ENCODE measurements at regions not wholly inside any gene's neighbourhood (a gene's known extent, or its start where the extent isn't known, plus 50 kb on each side); places are given as distances from the start of the nearest gene placed in this dataset.

GRCh38 chr11:123378096-123378495 lies 52.0 kb upstream of the GRAMD1B start:
- no peak for DNase-seq (ENCODE audit: low read depth in 2 of 2)

DNA sequence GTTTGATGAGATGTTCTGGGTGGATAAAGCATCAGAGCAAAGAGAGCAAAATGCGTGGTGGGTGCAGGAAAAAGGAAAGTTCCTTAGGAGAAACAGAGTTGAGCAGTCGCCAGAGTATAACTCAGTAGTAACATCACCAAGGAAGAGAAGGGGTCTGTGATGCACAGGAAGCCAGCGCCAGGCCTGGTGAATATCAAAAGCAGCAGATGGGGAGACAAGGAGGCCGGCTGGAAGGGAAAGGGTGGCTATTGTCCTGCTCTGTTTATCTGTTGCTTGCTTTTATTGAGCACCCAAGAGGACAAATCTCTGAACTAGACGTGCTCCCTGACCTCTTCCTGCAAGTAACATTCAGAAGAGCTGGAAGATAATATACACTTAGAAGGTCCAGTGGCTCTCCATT lies 52.7 kb upstream of the GRAMD1B start:
- DNase-seq (ENCODE audit: low read depth in 2 of 2): no peak

GRCh38 chr11:123375832-123376231 lies 54.2 kb upstream of the GRAMD1B start:
- DNase-seq (ENCODE audit: low read depth in 2 of 2): no peak

DNA sequence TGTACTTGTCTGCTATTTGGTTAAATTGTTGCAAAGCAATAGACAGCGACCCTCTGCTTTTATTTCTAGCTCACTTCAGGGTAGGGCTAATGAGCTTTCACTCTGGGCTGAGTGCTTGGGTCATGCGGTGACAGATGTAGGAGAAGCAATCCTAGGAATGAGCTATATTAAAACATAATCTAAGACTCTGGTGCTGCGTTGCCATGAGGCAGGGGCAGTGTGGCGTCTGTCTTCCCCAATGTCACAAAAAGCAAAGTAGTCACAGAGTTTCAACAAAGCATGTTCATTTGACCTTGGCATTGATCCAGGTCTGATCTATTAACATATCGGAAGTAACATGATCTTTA lies 55.5 kb upstream of the GRAMD1B start:
- no peak for DNase-seq (ENCODE audit: low read depth in 2 of 2)

GRCh38 chr11:123373754-123374621 lies 56.1 kb upstream of the GRAMD1B start:
- no peak for DNase-seq (ENCODE audit: low read depth in 2 of 2)

DNA sequence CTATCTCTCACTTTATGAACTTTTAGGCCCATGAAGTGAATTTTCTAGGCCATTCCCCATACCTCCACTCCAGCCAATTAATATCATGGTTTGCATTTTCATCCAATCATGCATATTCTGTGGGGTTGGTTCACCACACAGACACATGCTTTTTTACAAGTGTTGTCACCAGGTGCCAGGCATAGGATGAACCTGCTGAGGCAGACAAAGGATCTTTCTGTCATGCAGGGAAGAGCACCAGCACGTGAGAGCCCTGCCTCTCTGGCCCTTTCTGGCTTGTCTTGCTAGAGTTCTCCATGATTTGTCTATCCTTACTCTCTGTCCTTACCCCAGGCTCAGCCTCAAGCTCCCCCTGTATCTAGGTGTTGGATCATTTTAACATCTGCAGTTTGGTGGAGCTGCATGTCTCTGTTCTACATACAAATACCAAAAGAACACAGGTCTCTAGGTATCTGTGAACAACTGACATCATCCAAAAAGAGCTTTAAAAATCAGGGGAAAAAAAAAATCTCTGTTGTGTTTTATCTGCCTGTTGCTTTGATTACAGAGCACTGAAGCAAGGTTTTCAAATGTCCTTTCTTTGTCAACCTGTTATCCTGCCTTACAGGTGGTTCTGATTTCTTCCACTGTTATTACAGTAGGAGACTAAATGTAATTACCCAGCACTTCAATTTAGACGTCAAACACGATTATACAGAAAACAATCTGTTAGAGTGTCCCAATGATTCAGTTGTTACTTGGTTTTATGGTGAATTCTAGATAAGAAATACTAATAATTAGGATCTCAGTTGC lies 58.4 kb upstream of the GRAMD1B start:
- DNase-seq (ENCODE audit: low read depth in 2 of 2): no peak

GRCh38 chr11:123366924-123367323 lies 63.1 kb upstream of the GRAMD1B start:
- DNase-seq (ENCODE audit: low read depth in 2 of 2): no peak

DNA sequence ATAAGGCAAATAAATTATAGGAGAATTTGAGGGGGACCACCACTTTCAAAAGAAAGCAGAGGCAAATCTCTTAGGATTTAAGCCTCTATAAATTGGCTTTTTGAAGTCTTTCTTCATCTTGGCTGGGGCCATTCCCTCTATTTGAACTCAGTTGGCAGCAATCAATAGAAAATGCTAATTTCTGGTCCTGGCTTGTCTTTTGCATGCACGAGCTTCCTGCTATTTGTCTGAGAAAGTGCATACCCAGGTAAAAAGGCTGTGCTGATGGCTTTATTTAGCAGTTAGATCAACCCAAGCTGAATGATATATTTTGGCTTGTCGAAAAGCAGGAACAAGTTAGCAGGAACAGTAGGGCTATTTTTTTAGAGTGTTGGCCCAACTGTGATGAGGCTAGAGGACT lies 64.1 kb upstream of the GRAMD1B start:
- no peak for DNase-seq (ENCODE audit: low read depth in 2 of 2)

GRCh38 chr11:123364080-123364479 lies 66.0 kb upstream of the GRAMD1B start:
- DNase-seq (ENCODE audit: low read depth in 2 of 2): no peak

GRCh38 chr11:123363556-123363955 lies 66.5 kb upstream of the GRAMD1B start:
- DNase-seq (ENCODE audit: low read depth in 2 of 2): no peak

DNA sequence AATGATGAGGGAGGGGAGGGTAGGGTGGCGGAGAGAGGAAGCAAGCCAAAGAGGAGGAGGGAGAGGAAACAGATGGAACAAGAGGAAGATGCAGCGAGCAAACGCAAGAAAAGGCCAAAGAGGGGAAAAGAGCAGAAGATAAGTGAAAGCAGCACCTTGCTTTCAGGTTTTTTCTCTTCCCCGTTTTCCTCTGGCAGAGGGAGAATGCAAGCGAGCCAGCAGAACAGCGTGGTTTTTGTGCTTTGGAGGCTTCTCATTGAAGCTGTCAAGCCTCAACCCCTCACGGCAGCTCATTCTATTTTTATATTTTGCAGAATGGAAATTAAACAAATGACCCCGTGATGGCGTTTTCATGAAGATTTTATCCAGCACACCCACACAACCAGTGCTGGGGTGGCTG lies 67.1 kb upstream of the GRAMD1B start:
- DNase-seq (ENCODE audit: low read depth in 2 of 2): no peak

GRCh38 chr11:123362186-123362585 lies 67.9 kb upstream of the GRAMD1B start:
- DNase-seq (ENCODE audit: low read depth in 2 of 2): no peak

DNA sequence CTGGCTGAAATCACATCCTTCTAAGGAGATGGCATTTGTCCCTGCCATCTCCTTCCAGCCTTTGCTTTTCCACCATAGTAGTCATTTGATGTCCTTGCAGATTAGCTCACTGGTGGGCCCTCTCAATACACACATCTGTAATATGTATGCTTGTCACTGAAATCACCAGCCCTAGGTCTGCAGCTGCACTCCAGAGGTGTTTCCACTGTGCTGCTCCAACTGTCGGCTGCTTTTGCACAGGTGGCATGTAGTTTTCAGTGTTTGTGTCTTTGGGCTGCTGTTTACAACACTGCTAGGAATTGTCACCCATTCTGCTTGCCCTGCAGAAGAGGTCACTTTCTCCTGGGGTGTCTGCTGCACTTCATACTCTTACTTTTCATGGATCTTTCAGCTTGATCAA lies 69.0 kb upstream of the GRAMD1B start:
- DNase-seq (ENCODE audit: low read depth in 2 of 2): no peak

DNA sequence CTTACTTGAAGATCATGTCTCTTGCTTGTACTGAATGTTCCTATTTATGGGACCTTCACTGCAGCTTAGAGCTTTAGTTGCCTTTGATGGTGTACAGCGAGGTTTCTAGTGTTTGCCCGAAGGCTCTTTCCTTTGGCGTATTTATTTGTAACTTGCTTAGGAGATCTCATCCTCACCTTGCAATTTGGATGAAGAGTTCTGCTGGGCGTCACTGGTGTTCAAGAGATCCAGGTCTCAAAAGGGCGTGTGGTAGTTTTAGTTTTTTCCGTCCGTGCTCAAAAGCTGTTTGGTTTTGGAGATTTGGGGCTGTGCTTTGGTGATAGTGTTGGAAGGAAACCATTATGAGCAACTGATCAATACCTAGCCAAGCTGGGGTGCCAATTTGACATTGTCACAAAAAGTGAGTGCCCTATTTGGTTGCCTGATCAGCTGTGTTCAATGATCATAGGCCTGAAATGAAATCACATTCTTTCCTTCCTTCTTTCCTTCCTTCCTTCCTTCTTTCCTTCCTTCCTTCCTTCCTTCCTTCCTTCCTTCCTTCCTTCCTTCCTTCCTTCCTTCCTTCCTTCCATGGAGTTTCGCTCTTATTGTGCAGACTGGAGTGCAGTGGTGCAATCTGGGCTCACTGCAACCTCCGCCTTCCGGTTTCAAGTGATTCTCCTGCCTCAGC lies 69.7 kb upstream of the GRAMD1B start:
- no peak for DNase-seq (ENCODE audit: low read depth in 2 of 2)

DNA sequence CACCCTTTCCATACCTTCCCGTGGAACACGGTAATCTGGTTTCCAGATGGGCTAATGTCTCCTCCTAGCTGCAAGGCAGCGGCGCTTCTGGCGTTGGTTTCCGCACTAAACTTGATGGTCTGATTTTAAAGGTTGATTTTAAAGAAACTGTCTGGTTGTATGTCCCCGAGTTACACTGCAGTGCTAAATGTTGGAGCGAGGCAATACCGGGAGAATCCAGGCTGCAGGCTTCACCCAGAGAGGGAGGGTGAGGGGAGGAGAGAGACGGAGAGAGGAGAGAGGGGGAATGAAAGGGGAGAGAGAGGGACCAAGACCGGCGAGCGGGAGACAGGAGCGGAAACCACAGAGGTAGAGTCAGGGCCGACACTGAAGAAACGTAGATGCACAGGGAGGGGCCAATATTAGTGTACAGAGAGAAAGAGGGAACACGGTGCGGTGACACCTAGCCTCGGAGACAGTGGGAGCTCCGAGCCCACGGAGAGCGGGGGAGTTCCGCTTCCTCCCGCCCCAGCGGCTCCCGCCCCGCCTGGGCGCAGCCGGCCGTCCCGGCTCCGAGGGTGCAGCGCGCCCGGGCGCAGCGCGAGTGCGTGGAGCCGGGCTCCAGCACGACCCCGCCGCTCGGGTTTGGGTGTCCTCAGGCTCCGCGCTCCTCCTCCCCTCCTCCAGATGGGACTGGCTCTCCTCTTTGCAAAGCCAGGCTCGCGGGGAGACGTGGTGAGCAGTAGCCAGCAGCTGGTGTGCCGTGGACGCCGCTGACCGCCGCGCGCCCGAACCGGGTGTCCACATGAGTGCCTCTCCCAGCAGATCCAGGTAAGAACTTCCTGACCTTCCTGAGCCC lies 71.9 kb upstream of the GRAMD1B start:
- peak in 1 of 2 donors; percentile 2 for DNase-seq (ENCODE audit: low read depth in 2 of 2)

DNA sequence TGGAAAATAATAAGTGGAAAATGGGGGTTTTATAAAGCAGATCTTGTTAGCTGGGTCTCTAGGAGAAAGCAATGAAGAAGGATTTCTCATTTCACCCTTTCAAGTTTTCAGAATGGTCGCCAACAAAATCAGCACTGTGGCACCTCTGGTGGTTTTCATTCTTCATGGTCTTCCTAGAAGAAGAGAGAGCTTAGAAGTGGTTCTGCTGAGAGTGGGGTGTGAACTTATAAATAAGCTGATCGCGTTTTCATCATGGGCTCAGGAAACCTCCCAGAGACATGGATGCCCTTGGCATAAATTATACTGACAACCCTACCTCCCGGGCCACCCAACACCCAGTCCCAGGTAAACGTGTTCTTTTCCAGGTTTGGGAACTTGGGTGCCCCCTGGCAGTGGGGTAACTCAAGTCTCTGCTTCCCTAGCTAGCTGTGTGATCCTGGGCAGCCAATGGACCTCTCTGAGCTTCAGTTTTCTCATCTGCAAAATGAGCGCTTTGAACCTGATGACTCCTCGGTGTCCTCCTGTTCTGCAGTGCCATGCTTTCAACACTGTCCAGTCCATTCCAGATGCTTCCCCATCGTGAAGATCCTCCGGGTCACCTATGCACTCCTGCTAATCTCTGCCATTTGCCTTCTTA lies 72.6 kb upstream of the GRAMD1B start:
- no peak for DNase-seq (ENCODE audit: low read depth in 2 of 2)

DNA sequence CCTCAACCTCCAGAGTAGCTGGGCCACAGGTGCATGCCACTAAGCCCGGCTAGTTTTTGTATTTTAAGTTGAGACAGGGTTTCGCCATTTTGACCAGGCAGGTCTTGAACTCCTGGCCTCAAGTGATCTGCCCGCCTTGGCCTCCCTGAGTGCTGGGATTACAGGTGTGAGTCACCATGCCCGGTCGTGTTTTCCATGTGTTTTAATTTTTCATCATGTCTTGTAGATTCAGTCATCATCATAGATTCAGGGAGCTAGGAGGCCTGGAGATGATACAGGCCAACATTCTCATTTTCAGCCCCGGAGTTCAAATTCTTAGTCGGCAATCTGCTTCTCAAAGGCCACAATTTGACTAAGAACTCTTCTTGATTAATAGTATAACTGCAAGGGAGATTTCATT lies 73.5 kb upstream of the GRAMD1B start:
- no peak for DNase-seq (ENCODE audit: low read depth in 2 of 2)

GRCh38 chr11:123354371-123354975 lies 75.6 kb upstream of the GRAMD1B start:
- no peak for DNase-seq (ENCODE audit: low read depth in 2 of 2)

DNA sequence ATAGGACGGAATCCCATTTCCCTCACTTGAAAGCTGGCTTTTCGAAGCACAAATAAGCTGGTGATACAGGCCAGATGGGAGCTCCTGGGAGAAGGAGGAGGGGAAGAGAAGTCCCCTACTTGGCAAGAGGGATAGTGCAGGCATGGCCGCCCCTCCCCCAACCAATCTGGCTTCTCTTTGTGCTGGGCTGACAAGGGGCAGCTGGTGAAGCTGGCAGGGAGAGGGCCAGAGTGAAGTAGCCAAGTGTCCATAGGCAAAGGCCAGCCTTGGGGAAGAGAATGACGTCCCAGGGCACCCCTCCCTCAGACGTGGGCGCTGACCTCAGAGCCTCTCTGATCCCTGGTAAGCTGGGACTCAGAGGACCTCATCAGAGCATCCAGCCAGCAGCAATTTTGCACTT lies 78.7 kb upstream of the GRAMD1B start:
- DNase-seq (ENCODE audit: low read depth in 2 of 2): no peak

DNA sequence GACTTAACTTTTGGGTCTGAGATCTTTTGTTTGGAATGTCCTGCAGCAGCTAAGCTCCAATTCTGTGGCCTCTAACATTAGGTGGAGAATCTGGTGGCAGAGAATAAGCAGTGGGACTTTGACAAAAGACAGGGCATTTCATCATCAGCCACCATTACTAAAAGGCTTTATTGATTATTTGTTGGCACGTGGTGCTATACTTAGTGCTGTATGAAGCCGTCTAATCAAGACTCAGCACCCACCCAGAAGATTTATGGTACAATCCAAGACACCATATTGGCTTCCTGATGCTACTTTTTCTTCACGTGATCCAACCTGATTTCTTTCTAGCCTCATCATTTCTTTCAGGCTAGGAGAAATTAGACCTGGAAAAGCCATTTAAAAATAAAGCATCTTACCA lies 80.7 kb upstream of the GRAMD1B start:
- DNase-seq (ENCODE audit: low read depth in 2 of 2): no peak
